OCI-LY1 (cell line): ENCODE measurements at regions not wholly inside any gene's neighbourhood (a gene's known extent, or its start where the extent isn't known, plus 50 kb on each side); places are given as distances from the start of the nearest gene placed in this dataset.

ENCODE experiments used
- H2AFZ ChIP-seq: fragments of 200-600 bp; sonication (generic), shearing (Covaris generic); 2 replicates; pipeline ENCODE4 v1.6.0; 2014; ENCODE audit warnings: antibody characterized with exemption, mild to moderate bottlenecking, low read length
- H3F3A ChIP-seq: fragments of 200-600 bp; sonication (generic), shearing (Covaris generic); 2 replicates; pipeline ENCODE4 v1.6.0; 2014; ENCODE audit warnings: mild to moderate bottlenecking, antibody characterized with exemption, low read length, moderate library complexity; ENCODE audit not compliant: insufficient read depth
- H3K27ac ChIP-seq: fragments of 200-600 bp; sonication (generic); 2 replicates; pipeline ENCODE4 v1.5.1; 2014; ENCODE audit warnings: low read length, mixed run types, mild to moderate bottlenecking, low read depth; ENCODE audit not compliant: poor library complexity, severe bottlenecking
- H3K27me3 ChIP-seq: fragments of 200-600 bp; sonication (generic); 2 replicates; pipeline ENCODE4 v1.6.0; 2014; ENCODE audit warnings: antibody characterized with exemption, mild to moderate bottlenecking, low read length, moderate library complexity; ENCODE audit not compliant: insufficient read depth
- H3K36me3 ChIP-seq: fragments of 200-600 bp; sonication (generic); 2 replicates; pipeline ENCODE4 v1.6.1; 2014; ENCODE audit warnings: mild to moderate bottlenecking, antibody characterized with exemption, low read length, moderate library complexity, mixed read lengths; ENCODE audit not compliant: insufficient read depth
- H3K4me1 ChIP-seq: fragments of 200-600 bp; sonication (generic); 2 replicates; pipeline ENCODE4 v1.5.1; 2014; ENCODE audit warnings: mild to moderate bottlenecking, low read length, moderate library complexity; ENCODE audit not compliant: insufficient read depth, severe bottlenecking
- H3K4me2 ChIP-seq: fragments of 200-600 bp; sonication (generic), shearing (Covaris generic); 2 replicates; pipeline ENCODE4 v1.6.1; 2014; ENCODE audit warnings: low read length
- H3K4me3 ChIP-seq: fragments of 200-600 bp; sonication (generic); 2 replicates; pipeline ENCODE4 v1.5.1; 2014; ENCODE audit warnings: low read length, low read depth, mild to moderate bottlenecking, mixed read lengths; ENCODE audit not compliant: poor library complexity, severe bottlenecking
- H3K79me2 ChIP-seq: fragments of 200-600 bp; shearing (Covaris generic); 2 replicates; pipeline ENCODE4 v1.6.1; 2016; ENCODE audit warnings: mixed run types, low read length, mixed read lengths; ENCODE audit not compliant: insufficient read depth
- H3K9ac ChIP-seq: fragments of 200-600 bp; sonication (generic), shearing (Covaris generic); 2 replicates; pipeline ENCODE4 v1.6.1; 2014; ENCODE audit warnings: mild to moderate bottlenecking, low read length, mixed read lengths
- H3K9me2 ChIP-seq: fragments of 200-600 bp; sonication (generic), shearing (Covaris generic); 2 replicates; pipeline ENCODE4 v1.6.1; 2014; ENCODE audit warnings: low read depth, mild to moderate bottlenecking, low read length, mixed read lengths
- H3K9me3 ChIP-seq: fragments of 200-600 bp; shearing (Covaris generic); 2 replicates; pipeline ENCODE4 v1.6.1; 2014; ENCODE audit warnings: low read length, mixed read lengths
- H4K20me1 ChIP-seq: fragments of 200-600 bp; sonication (generic), shearing (Covaris generic); 2 replicates; pipeline ENCODE4 v1.6.0; 2016; ENCODE audit warnings: mild to moderate bottlenecking, low read length; ENCODE audit not compliant: insufficient read depth
- EZH2 ChIP-seq: fragments of 200-600 bp; sonication (generic), shearing (Covaris generic); IDR thresholded peaks from 2 replicates; pipeline ENCODE4 v1.8.0; 2017; ENCODE audit warnings: borderline replicate concordance, mixed run types, mild to moderate bottlenecking, antibody characterized with exemption, low read length, moderate library complexity, mixed read lengths
- TF ChIP-seq, protein P1 (sequence below): fragments of 200-600 bp; sonication (generic), shearing (Covaris generic); IDR thresholded peaks from 2 replicates; pipeline ENCODE4 v1.5.1; 2017; ENCODE audit warnings: mild to moderate bottlenecking, antibody characterized with exemption, low read length, moderate library complexity, mixed read lengths

DNA sequence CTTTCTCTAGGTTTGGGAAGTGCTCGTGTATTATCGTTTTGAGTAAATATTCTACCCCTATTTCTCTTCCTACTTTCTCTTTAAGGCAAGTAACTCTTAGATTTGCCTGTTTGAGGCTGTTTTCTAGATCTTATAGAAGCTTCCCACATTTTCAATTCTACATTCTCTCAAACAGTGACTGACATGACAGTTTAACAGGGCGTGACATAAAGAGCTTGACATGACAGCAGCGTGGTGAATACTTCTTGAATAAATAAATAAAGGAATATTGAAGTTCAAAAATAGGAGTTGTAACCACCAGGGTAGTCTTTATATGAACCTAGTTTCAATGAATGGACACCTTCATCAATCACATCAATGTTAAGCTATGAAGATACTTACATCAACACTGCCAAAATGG is 162.0 kb downstream of the TRAM1L1 start:
- H3K4me3 ChIP-seq: no peak overlapping the region
- H3K36me3 ChIP-seq: no peaks in the 10 kb centered on the region

DNA sequence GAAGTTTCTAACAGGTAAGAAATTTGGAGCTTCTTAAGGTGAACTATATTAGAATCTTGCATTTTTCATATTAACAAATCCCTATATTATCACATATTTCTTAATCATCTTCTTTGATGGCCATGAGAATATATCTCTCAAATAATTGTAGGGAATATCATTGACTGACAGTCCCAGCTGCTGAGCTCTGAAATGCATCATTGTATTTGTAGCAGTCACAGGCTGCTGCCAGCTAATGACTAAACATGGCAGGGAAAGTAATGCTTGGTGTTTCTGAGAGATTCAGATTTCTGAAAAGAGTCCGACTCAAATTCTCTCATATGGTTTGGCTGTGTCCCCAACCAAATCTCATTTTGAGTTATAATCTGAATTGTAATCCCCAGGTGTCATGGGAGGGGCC is 171.9 kb downstream of the TRAM1L1 start:
- Histone ChIP-seq H3K9me2 (no peaks in the 10 kb centered on the region), H3K4me1 (no peaks in the 10 kb centered on the region), H3K9ac (no peak overlapping the region), H3K36me3 (no peaks in the 10 kb centered on the region), H3K79me2 (no peaks in the 10 kb centered on the region), H3K4me2 (no peak overlapping the region), H3K27ac (no peak overlapping the region), H4K20me1 (no peaks in the 10 kb centered on the region), H2AFZ (no peak overlapping the region), H3F3A (no peaks in the 10 kb centered on the region), H3K9me3 (no peaks in the 10 kb centered on the region), H3K27me3 (no peaks in the 10 kb centered on the region), H3K4me3 (no peak overlapping the region)
- TF ChIP-seq, protein P1, sequence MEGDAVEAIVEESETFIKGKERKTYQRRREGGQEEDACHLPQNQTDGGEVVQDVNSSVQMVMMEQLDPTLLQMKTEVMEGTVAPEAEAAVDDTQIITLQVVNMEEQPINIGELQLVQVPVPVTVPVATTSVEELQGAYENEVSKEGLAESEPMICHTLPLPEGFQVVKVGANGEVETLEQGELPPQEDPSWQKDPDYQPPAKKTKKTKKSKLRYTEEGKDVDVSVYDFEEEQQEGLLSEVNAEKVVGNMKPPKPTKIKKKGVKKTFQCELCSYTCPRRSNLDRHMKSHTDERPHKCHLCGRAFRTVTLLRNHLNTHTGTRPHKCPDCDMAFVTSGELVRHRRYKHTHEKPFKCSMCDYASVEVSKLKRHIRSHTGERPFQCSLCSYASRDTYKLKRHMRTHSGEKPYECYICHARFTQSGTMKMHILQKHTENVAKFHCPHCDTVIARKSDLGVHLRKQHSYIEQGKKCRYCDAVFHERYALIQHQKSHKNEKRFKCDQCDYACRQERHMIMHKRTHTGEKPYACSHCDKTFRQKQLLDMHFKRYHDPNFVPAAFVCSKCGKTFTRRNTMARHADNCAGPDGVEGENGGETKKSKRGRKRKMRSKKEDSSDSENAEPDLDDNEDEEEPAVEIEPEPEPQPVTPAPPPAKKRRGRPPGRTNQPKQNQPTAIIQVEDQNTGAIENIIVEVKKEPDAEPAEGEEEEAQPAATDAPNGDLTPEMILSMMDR: no peak
- no peak for TF ChIP-seq EZH2

More for the DNA sequence above, 162.0 kb downstream of the TRAM1L1 start:
- Histone ChIP-seq H3K79me2 (no peaks in the 10 kb centered on the region), H3K4me1 (no peaks in the 10 kb centered on the region), H2AFZ (no peak overlapping the region), H3F3A (no peaks in the 10 kb centered on the region), H3K9me3 (no peaks in the 10 kb centered on the region), H3K9me2 (no peaks in the 10 kb centered on the region), H3K27me3 (no peaks in the 10 kb centered on the region), H4K20me1 (no peaks in the 10 kb centered on the region), H3K4me2 (no peak overlapping the region), H3K27ac (no peak overlapping the region), H3K9ac (no peak overlapping the region)
- TF ChIP-seq EZH2: no peak
- TF ChIP-seq, protein P1: no peak

DNA sequence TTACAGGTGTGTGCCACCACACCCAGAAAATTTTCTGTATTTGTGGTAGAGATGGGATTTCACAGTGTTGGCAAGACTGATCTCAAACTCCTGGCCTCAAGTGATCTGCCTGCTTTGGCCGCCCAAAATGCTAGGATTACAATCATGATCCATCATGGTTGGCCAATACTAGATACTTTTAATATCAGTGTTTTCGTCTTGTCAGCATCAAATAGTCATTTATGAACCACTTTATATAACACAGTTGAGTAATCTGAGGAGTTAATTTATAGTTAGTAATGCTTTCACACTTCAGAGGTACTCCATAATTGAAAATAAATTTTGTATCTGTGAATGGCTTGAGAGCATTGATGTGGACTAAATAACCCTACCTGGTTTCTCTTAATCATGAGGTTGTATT is 178.6 kb downstream of the TRAM1L1 start:
- no peaks in the 10 kb centered on the region for H3K27me3 ChIP-seq
- H3K79me2 ChIP-seq: no peaks in the 10 kb centered on the region
- H3K36me3 ChIP-seq: no peaks in the 10 kb centered on the region
- TF ChIP-seq, protein P1: no peak
- TF ChIP-seq EZH2: no peak
- H3K9me2 ChIP-seq: no peaks in the 10 kb centered on the region
- H3K4me2 ChIP-seq: no peak overlapping the region
- H4K20me1 ChIP-seq: no peaks in the 10 kb centered on the region
- H3K27ac ChIP-seq: no peak overlapping the region
- no peaks in the 10 kb centered on the region for H3K9me3 ChIP-seq
- no peaks in the 10 kb centered on the region for H3K4me1 ChIP-seq
- no peak overlapping the region for H2AFZ ChIP-seq
- H3K4me3 ChIP-seq: no peak overlapping the region
- H3K9ac ChIP-seq: no peak overlapping the region
- H3F3A ChIP-seq: no peaks in the 10 kb centered on the region
